HG02642 (cell line): ENCODE measurements at regions not wholly inside any gene's neighbourhood (a gene's known extent, or its start where the extent isn't known, plus 50 kb on each side); places are given as distances from the start of the nearest gene placed in this dataset.
"Not testable (repeated sequence)": the region's sequence is repeated elsewhere in the genome, so short reads cannot be mapped to it uniquely, and the experiment has no call there.

Experiments used
- ATAC-seq: cut with Tn5 transposase; IDR thresholded peaks from one replicate; pipeline ENCODE4 v1.9.1; 2021; ENCODE audit warnings: mild to moderate bottlenecking; ENCODE audit not compliant: unreplicated experiment, poor library complexity

DNA sequence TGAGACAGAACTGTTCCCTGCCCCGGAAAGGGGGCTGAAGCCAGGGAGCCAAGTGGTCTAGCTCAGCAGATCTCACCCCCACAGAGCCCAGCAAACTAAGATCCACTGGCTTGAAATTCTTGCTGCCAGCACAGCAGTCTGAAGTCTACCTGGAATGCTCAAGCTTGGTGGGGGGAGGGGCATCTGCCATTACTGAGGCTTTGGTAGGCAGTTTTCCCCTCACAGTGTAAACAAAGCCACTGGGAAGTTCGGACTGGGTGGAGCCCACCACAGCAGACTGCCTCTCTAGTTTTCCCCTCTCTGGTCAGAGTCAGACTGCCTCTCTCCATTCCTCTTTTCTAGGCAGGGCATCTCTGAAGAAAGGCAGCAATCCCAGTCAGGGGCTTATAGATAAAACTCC, 68.5 kb upstream of the MAN1A1 start:
- not testable (repeated sequence) for ATAC-seq

- ATAC-seq: no peak
These were observed 57.6 kb upstream of the MAN1A1 start for GRCh38 chr6:119407156-119407555.

DNA sequence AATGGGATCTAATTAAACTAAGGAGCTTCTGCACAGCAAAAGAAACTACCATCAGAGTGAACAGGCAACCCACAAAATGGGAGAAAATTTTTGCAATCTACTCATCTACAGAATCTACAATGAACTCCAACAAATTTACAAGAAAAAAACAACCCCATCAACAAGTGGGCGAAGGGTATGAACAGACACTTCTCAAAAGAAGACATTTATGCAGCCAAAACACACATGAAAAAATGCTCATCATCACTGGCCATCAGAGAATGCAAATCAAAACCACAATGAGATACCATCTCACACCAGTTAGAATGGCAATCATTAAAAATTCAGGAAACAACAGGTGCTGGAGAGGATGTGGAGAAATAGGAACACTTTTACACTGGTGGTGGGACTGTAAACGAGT, 55.6 kb upstream of the MAN1A1 start:
- not testable (repeated sequence) for ATAC-seq
